ENCODE measurements at regions not wholly inside any gene's neighbourhood (a gene's known extent, or its start where the extent isn't known, plus 50 kb on each side); places are given as distances from the start of the nearest gene placed in this dataset.

GRCh38 chr3:20773320-20773984, 587.4 kb upstream of the SGO1 start:
- TF ChIP-seq CTCF (IDR thresholded peaks at IDR 0.05; ENCODE audit: poor library complexity, severe bottlenecking) (no peak), TAF1 (IDR thresholded peaks at IDR 0.05; ENCODE audit: low read depth) (no peak), POLR2AphosphoS5 (IDR thresholded peaks at IDR 0.05) (no peak)

Data from neural cell (in vitro differentiated cells).